HK-2 (cell line): ENCODE measurements at regions not wholly inside any gene's neighbourhood (a gene's known extent, or its start where the extent isn't known, plus 50 kb on each side); places are given as distances from the start of the nearest gene placed in this dataset.
"Not testable (repeated sequence)": the region's sequence is repeated elsewhere in the genome, so short reads cannot be mapped to it uniquely, and the experiment has no call there.

Experiments
- DNase-seq: peaks from one replicate; pipeline ENCODE4 v3.0.0-alpha.2; 2018; ENCODE audit not compliant: unreplicated experiment

DNA sequence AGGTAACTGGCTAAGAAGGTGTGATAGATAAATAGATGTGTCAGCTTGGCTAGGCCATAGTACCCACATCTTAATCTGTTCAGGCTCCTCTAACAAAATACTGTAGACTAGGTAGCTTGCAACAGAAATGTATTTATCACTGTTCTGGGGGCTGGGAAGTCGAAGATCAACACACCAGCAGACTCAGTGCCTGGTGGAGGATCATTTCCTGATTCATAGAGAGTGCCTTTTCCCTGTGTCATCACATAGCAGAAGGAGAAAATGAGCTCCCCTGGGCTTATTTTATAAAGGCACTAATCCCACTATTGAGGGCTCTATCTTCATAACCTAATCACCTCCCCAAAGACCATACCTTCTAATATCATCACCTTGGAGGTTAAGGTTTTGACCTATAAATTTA, 532.7 kb upstream of the OLFM3 start:
- DNase-seq: no peak

DNA sequence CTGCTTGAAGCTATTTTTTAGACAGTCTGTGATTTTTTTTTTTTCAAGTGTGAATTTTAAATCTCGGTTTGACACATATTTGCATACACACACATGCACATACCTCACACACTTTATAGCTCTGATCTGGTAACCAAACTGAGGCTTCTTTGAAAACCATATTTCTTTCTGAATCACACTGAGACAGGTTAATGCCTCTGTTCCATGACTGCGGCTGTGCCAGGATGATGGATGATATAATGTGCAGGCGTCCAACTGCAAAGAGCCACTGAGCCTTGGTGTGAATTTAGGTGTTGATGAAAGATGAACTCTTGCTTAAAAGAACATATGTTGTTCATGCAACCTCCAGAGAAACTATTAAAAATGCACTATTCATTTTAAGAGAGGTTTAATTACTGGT, 504.0 kb upstream of the OLFM3 start:
- DNase-seq: no peak

DNA sequence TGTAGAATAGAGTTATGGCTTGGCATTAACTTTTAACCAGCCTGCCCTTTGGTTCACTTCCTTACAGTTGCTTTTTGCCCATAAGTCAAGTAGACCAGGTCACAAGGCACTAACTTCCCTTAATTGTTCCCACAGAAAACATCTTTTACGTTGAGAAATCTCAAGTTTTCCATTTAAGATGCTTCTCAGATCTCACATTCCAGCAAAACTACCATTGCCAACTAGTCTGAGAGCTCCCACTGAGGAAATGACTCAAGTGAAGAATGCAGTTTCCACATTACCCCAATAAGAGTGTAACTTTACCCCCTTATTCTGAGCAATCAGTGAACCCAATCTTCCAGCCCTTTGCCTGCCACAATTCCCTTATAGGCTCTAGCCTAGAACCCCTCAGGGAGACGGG, 502.2 kb upstream of the OLFM3 start:
- DNase-seq: no peak

DNA sequence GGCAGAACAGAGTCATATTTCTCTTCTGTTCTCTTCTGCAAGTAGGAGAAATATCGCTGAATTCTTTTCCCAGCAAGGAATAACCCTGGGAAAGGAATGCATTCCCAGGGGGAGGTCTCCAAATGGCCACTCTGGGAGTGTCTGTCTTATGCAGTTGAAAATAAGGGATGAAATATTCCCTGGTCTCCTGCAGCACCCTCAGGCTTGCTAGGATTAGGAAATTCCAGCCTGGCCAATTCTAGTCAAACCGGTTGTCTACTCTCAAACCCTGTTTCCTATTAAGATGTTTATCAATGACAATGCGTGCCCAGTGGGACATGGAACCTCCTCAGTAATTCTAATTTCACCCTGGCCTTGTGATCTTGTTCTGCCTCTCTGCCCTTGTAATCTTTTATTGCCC, 501.1 kb upstream of the OLFM3 start:
- DNase-seq: not testable (repeated sequence)

DNA sequence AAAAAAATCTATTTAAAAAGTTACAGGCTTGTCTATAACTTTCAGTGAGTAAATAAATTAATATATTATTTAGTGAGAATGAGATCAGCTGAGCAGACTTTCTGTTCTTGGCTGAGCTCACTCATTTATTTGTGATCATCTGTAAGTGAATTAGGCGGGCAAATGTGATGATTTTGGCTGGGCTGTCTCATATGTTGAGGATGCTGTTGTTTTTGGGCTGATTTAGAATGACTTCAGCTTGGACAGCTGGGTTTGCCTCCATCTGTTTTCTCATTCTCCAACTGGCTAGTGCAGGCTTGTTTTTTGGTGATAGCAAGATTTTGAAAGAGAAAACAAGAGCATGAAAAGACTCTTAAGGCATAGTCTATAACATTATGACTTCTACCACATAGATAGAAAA, 475.8 kb upstream of the OLFM3 start:
- DNase-seq: no peak

DNA sequence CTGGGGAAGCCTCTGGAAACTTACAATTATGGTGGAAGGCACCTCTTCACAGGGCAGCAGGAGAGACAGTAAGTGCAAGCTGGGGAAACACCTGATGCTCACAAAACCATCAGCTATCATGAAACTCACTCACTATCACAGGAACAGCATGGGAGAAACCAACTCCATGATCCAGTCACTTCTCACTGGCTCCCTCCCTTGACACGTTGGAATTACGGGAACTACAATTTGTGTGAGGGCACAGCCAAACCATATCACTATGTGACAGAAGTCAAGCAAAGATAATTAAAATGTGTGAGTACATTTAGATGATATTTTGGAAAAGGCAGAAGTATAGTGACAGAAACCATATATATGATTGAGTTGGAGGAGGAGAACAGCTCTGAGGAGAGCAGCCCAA, 474.0 kb upstream of the OLFM3 start:
- no peak for DNase-seq

DNA sequence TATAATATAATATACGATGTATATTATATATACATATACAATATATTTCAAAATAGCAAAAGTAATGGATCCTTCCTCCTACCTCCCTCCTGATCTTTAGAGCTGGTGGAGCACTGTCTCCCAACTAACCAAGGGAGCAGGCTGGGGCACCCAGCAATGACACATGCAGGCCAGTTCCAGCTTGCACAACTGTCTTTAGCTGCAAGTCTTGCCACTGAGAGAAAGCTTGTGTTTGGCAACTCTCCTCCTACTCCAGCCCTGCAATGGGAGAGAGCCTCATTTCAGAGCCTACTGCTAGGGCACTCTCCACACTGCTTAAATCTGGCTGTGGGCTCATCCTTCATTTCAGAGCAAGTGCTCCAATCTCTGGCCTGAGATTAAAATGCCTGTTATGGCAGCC, 469.8 kb upstream of the OLFM3 start:
- no peak for DNase-seq

DNA sequence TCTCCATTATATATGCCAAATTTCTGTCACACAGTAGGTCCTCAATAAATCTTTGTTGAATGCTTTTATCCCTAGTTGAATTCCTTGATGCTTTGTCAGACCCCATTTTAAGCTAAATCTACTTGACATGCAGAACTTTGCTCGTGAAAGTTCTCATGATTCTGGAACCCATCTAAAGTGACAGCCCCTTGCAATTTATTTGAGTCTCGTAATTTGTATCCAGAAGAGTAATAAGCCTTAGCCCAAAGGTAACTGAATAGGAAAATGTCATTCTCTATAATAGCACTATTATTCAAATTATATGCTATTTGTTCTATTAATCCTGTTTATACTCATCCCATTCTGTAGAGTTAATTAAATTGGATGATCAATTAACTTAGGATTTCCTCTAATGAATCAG, 466.6 kb upstream of the OLFM3 start:
- no peak for DNase-seq

DNA sequence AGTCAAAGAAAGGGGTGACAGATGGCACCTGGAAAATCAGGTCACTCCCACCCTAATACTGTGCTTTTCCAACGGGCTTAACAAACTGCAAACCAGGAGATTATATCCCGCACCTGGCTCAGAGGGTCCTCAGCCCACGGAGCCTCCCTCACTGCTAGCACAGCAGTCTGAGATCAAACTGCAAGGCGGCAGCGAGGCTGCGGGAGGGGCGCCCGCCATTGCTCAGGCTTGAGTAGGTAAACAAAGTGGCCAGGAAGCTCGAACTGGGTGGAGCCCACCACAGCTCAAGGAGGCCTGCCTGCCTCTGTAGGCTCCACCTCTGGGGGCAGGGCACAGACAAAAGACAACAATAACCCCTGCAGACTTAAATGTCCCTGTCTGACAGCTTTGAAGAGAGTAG, 445.6 kb upstream of the OLFM3 start:
- DNase-seq: not testable (repeated sequence)

DNA sequence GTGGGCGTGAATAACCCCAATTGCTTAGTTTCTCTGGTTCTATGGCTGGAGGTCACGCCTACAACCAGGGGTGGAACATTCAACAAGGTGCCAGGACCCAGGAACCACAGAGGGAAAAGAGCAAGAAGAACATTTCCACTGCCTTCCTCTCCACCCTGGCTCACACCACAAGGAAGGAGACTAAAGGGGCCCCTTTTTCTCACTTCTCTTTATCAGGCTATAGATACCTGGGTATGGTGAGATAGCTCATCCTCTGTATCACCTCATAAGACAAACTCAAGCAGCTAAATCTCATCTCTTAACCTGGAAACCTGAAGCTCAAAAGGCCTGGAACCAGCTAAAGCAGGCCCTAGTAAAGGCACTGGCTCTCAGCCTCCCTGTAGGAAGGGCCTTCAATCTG, 438.8 kb upstream of the OLFM3 start:
- DNase-seq: no peak

DNA sequence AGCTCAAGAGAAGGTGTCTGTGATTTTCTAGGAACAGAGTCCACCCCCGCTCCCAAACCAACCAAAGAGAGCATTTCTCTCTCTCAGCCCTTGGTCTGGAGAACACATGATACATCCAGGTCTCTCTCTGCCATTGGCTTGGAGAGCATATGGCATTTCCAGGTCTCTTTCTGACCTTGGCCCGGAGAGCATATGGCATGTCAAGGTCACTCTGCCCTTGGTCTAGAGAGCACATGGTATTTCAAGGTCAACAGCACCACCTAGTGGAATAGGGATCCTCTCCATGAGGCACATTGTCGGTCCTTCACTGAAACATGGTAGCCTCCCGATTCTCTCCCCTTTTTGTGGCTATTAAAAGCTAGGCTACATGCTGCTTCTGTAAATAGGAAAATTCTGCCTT, 437.7 kb upstream of the OLFM3 start:
- peak; percentile 21 for DNase-seq

DNA sequence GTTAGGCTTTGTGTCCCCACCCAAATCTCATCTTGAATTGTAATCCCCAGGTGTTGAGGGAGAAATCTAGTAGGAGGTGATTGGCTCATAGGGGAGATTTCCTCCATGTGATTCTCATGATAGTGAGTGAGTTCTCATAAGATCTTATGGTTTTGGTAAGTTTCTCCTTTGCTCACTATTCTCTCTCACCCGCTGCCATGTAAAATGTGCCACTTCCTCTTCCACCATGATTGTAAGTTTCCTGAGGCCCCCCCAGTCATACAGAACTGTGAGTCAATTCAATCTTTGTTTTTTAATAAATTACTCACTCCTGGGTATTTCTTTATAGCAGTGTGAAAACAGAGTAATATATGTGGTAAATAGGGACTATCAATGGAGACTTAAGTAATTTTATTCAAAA, 434.5 kb upstream of the OLFM3 start:
- no peak for DNase-seq

DNA sequence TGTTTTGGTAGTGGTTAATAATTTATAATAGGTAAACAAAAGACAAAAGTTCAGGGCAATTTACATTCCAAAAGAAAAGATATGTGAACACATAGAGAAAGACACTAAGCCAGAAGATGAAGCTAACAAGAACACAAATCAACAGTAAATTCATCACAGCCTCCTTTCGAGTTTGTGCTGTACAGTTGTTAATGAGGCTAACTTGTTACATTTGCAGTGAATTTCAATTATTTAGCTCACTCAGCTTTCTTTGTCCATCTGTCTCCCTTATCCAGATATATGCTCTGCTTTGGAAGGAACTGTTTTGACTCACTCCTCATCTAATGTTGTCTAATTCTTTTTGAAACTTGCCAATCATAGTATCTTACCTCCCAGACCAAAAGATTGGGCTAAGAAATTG, 423.3 kb upstream of the OLFM3 start:
- DNase-seq: no peak
